Stomach (tissue), 4 donors: ENCODE measurements at regions not wholly inside any gene's neighbourhood (a gene's known extent, or its start where the extent isn't known, plus 50 kb on each side); places are given as distances from the start of the nearest gene placed in this dataset.

ENCODE experiments used
- CTCF ChIP-seq, 7 experiments: fragments of 450-650 bp in 4 of 7; fragments of 200-600 bp in 3 of 7; sonication (generic) in 3 of 7; IDR thresholded peaks; one replicate each; pipeline ENCODE4 v1.5.1; 2016 to 2019; ENCODE audit warnings: antibody characterized with exemption in 7 of 7, control low read depth in 2 of 7, mild to moderate bottlenecking in 1 of 7
- EP300 ChIP-seq: sonication (generic); formaldehyde crosslinking; IDR thresholded peaks from one replicate; pipeline ENCODE4 v1.6.1; 2017; ENCODE audit warnings: antibody characterized with exemption
- POLR2A ChIP-seq, 4 donors: fragments of 450-650 bp; IDR thresholded peaks; one replicate each; pipeline ENCODE4 v1.6.1; 2016; ENCODE audit warnings: antibody characterized with exemption in 4 of 4, control low read depth in 2 of 4, mild to moderate bottlenecking in 1 of 4, moderate library complexity in 1 of 4
- POLR2AphosphoS5 ChIP-seq, 3 donors: sonication (generic); formaldehyde crosslinking; IDR thresholded peaks; one replicate each; pipeline ENCODE4 v1.6.1; 2016; ENCODE audit warnings: antibody characterized with exemption in 3 of 3

- no peak for TF ChIP-seq CTCF (IDR thresholded peaks at IDR 0.05)
- no peak for TF ChIP-seq POLR2AphosphoS5 (IDR thresholded peaks at IDR 0.05)
- TF ChIP-seq POLR2A (IDR thresholded peaks at IDR 0.05): no peak
- no peak for TF ChIP-seq EP300
Observed at GRCh38 chr5:171666815-171667214, 118.8 kb upstream of the SMIM23 start.
